NT2/D1 (cell line): ENCODE measurements at regions not wholly inside any gene's neighbourhood (a gene's known extent, or its start where the extent isn't known, plus 50 kb on each side); places are given as distances from the start of the nearest gene placed in this dataset.

ENCODE experiments used
- DNase-seq: peaks from one replicate; pipeline ENCODE4 v3.0.0-alpha.2; 2011; ENCODE audit warnings: low read depth, low spot score
- H3K27me3 ChIP-seq: 2 replicates; pipeline ENCODE4 v1.6.0; 2011; ENCODE audit warnings: mild to moderate bottlenecking; ENCODE audit not compliant: insufficient read length, insufficient read depth
- H3K36me3 ChIP-seq: 2 replicates; pipeline ENCODE4 v1.6.1; 2011; ENCODE audit warnings: mild to moderate bottlenecking, low read length, mixed read lengths; ENCODE audit not compliant: insufficient read depth, insufficient read length
- H3K4me1 ChIP-seq: 2 replicates; pipeline ENCODE4 v1.5.1; 2011; ENCODE audit not compliant: insufficient read depth, insufficient read length
- H3K4me3 ChIP-seq: 2 replicates; pipeline ENCODE4 v1.5.1; 2011; ENCODE audit warnings: low read depth; ENCODE audit not compliant: insufficient read length
- H3K9ac ChIP-seq: 2 replicates; pipeline ENCODE4 v1.6.0; 2011; ENCODE audit warnings: low read depth; ENCODE audit not compliant: insufficient read length
- H3K9me3 ChIP-seq: 2 replicates; pipeline ENCODE4 v1.5.1; 2011; ENCODE audit warnings: mild to moderate bottlenecking, low read length; ENCODE audit not compliant: insufficient read depth
- SUZ12 ChIP-seq: IDR thresholded peaks from 2 replicates; pipeline ENCODE4 v1.6.1; 2011; ENCODE audit not compliant: insufficient read length, insufficient read depth; ENCODE audit errors: extremely low read depth
- YY1 ChIP-seq: IDR thresholded peaks from 2 replicates; pipeline ENCODE4 v1.6.1; 2011; ENCODE audit not compliant: insufficient read length, insufficient read depth
- ZNF274 ChIP-seq: IDR thresholded peaks from 2 replicates; pipeline ENCODE4 v1.6.1; 2011; ENCODE audit warnings: mild to moderate bottlenecking, low read depth, low read length

DNA sequence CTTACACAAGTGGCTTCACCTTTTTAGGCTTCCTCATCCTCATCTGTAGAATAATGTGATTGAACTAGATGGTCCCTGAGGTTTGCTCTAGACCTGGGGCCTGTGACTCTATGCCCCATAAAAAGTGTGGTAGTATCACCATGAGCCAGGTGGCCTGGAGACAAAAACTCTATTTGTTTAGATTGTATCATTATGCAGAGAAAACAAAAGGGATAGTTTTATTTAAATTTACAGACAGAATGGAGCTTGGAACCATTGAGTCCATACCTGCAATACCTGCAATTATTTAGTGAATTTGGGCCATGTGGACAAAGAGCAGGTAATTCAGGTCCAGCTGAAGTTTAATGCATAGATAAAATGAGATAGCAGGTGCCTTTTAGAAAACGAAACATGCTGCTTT lies 139.5 kb upstream of the RPL34 start:
- H3K4me1 ChIP-seq = no peaks in the 10 kb centered on the region
- no peaks in the 10 kb centered on the region for H3K27me3 ChIP-seq
- H3K36me3 ChIP-seq = no peaks in the 10 kb centered on the region
- H3K4me3 ChIP-seq = no peak overlapping the region
- DNase-seq = no peak
- H3K9ac ChIP-seq = no peak overlapping the region
- H3K9me3 ChIP-seq = no peaks in the 10 kb centered on the region
- TF ChIP-seq SUZ12 (no peak), YY1 (no peak)

DNA sequence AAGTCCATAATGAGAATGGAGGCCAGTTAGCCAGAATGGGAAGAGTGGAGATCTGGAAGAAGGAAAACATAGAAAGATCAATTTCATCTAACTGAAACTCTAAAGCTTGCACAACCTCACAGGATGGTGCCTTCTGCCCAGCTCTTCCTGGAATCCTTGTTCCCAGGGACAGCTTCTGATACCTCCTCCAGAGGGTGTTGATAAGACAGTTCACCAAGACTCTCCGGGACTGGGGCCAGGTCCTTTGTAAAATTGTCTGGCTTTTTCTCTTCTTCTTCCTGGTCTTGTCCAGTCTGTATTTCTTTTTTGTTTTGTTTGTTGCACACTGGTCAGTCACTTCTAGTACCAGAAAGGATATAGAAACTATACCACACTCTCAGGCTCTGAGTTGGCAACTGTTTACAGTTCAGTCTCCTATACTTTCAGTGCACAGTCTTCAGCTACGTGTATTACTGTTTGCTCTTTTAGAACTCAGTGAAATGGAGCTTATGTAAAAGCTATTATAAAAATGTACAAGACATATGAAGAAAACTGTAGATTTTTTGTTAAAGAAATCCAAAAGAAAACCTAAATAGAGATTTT lies 142.8 kb upstream of the RPL34 start:
- no peaks in the 10 kb centered on the region for H3K27me3 ChIP-seq
- TF ChIP-seq YY1 = no peak
- TF ChIP-seq ZNF274 = no peak
- TF ChIP-seq SUZ12 = no peak
- no peaks in the 10 kb centered on the region for H3K9me3 ChIP-seq
- H3K4me3 ChIP-seq = no peak overlapping the region
- no peak overlapping the region for H3K9ac ChIP-seq
- no peaks in the 10 kb centered on the region for H3K36me3 ChIP-seq
- no peak for DNase-seq
- H3K4me1 ChIP-seq = no peaks in the 10 kb centered on the region

DNA sequence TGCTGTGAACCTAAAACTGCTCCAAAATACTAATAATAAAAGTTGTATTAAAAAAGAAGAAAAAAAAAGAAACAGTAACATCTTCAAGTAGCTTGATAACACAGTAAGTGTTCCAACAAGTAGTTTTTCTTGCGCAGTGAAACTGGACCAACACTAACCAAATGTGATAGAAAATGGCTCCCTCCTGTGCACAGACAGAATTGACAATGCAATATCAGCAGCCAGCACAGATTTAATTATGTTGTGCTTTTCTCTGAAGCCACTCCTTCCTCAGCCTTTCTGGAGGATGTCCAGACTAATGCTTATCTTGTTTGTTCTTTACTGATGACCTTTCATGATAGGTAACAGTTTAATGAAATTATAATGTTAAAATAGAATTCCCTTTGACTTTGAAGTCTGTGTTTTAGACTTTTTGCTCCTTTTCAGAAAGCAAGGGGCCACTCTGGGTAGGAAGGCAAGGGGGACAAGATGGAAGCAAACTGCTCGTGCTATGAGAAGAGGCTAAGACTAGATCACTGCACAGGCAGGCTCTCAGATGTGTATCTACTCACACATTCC lies 147.1 kb upstream of the RPL34 start:
- no peak for DNase-seq
- H3K9ac ChIP-seq = no peak overlapping the region
- no peaks in the 10 kb centered on the region for H3K4me1 ChIP-seq
- H3K4me3 ChIP-seq = no peak overlapping the region
- no peaks in the 10 kb centered on the region for H3K36me3 ChIP-seq
- TF ChIP-seq YY1 (no peak), ZNF274 (no peak), SUZ12 (no peak)
- no peaks in the 10 kb centered on the region for H3K27me3 ChIP-seq
- H3K9me3 ChIP-seq = no peaks in the 10 kb centered on the region

DNA sequence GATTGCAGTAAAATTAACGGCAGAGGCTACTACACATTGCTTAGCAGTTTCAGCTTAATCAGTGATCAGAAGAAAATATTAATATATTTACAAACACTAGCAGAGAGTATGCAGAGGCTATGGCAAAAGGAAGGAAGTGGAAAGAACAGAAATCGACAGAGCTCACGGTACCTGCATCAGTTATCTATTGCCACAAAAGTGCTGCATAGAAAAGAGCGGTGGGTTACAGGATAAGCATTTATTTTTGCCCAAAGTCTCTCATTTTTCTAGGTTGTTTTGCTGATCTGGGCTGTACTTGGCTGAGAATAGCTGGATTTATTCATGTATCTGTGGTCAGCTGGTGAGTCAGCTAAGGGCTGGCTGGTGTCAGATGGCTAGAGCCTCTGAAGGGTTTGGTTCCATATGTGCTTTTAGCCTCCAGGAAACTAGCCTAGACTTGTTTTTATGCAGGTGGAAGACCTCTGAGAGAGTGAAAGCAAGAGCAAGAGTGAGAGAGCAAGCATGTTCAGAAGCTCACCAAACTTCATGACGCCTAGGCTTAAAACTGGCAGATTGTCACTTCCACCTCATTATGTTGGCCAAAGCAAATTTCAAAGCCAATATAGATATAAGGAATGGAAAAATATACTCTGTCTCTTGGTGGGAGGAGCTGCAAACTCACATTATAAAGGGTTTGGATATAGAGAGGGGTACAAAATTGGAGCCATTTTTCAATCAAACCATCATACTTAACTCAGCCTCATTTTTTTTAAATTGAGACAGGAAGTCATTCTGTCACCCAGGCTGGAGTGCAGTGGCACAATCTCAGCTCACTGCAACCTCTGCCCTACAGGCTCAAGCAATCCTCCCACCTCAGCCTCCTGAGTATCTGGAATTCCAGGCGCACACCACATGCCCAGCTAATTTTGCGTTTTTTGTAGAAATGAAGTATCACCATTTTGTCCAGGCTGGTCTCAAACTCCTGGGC lies 153.2 kb upstream of the RPL34 start:
- Histone ChIP-seq H3K9me3 (no peaks in the 10 kb centered on the region), H3K27me3 (no peaks in the 10 kb centered on the region), H3K4me3 (no peak overlapping the region), H3K9ac (no peak overlapping the region), H3K4me1 (no peaks in the 10 kb centered on the region), H3K36me3 (no peaks in the 10 kb centered on the region)
- TF ChIP-seq YY1 (no peak), SUZ12 (no peak), ZNF274 (no peak)
- DNase-seq = no peak

DNA sequence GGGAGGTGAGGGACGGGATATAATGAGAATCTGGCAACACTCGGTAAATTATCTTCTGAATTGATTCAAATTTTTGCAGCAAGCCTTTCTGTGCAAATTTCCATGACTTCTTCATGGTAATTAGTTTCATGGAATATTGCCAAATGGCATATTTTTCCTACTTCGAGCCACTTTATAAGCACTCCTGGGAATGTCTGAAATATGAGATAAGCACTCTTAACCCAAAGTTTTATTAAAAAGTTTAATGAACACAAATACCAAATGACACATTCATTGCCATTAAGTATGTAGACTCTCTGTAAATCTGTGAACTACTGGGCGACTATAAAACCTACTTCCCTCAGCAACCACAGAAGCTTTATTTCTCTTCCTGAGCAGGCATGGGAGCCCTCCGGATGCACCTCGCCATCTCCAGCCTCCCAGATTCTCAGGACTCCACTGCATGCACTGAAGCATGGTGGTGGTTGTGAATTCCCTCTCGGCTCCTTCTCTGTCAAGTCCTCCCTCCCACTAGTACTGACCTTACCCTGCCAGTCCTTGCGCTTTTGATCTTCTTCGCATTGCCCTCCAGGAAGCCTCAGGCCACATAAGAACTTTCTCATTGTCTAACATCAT lies 154.4 kb upstream of the RPL34 start:
- no peaks in the 10 kb centered on the region for H3K4me1 ChIP-seq
- no peak overlapping the region for H3K4me3 ChIP-seq
- DNase-seq = no peak
- no peaks in the 10 kb centered on the region for H3K36me3 ChIP-seq
- TF ChIP-seq ZNF274 = no peak
- no peak for TF ChIP-seq SUZ12
- TF ChIP-seq YY1 = no peak
- H3K9ac ChIP-seq = no peak overlapping the region
- H3K27me3 ChIP-seq = no peaks in the 10 kb centered on the region
- H3K9me3 ChIP-seq = no peaks in the 10 kb centered on the region

DNA sequence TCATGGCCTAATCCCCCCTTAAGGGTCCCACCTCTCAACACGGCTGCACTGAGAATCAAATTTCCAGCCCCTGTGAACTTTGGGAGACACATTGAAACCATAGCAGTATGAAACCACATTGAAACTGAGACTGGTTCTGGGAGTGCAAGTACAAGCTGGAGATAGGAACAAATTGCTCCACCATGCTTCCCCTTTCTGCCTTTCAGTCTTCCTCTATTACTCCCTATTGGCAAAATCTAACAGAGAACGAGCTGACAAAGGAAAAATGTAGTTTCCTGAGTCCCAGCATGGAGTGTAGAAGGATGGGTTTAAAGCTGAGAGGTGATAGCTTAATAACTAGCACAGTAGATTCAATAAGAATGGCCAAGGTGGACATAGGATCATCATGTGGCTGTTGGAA lies 161.7 kb upstream of the RPL34 start:
- no peaks in the 10 kb centered on the region for H3K9me3 ChIP-seq
- no peak overlapping the region for H3K9ac ChIP-seq
- TF ChIP-seq SUZ12 (no peak), YY1 (no peak), ZNF274 (no peak)
- no peaks in the 10 kb centered on the region for H3K4me1 ChIP-seq
- H3K27me3 ChIP-seq = no peaks in the 10 kb centered on the region
- H3K36me3 ChIP-seq = no peaks in the 10 kb centered on the region
- H3K4me3 ChIP-seq = no peak overlapping the region
- DNase-seq = no peak

DNA sequence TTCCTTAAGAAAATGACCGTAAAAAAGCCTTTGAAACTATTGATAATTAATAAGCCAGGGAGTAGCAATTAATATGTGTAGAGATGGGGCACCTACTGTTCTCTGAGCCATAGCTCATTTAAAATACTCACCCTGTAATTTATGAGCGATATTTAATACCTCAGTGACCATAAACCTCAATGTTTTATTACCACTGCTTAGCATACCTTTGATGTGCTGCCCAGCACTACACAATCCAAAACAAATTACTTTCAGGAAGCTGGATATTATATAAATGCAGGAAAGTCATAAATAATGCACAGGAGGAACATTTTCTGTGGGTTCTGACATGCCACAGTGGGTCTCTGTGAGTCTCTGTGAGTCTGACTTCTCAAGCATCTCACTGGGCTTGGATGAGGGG lies 166.1 kb upstream of the RPL34 start:
- Histone ChIP-seq H3K4me1 (no peaks in the 10 kb centered on the region), H3K4me3 (no peak overlapping the region), H3K9me3 (no peaks in the 10 kb centered on the region), H3K27me3 (no peaks in the 10 kb centered on the region), H3K9ac (no peak overlapping the region), H3K36me3 (no peaks in the 10 kb centered on the region)
- TF ChIP-seq SUZ12 = no peak
- no peak for TF ChIP-seq ZNF274
- no peak for TF ChIP-seq YY1
- DNase-seq = no peak
